Cerebellar cortex (tissue), 1 donor: ENCODE measurements at regions not wholly inside any gene's neighbourhood (a gene's known extent, or its start where the extent isn't known, plus 50 kb on each side); places are given as distances from the start of the nearest gene placed in this dataset.
"Not testable (repeated sequence)": the region's sequence is repeated elsewhere in the genome, so short reads cannot be mapped to it uniquely, and the experiment has no call there.

ENCODE experiments used
- DNase-seq: peaks from one replicate; pipeline ENCODE4 v3.0.0-alpha.2; 2015; ENCODE audit warnings: low spot score

DNA sequence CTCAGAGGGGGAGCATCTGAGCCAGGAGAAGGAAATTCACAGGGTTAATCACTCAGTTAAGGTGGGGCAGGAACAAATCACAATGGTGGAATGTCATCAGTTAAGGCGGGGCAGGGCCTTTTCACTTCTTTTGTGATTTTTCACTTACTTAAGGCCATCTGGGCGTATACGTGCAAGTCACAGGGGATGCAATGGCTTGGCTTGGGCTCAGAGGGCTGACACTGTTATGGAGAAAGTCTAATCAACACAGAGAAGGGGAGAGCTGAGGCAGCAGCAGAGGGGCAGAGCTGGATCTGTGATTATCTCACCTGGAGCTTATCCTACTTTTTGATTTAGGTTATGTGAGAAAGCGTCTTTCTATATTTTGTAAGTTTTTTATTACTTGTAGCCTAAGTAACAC lies 350.1 kb downstream of the NSUN3 start:
- not testable (repeated sequence) for DNase-seq

DNA sequence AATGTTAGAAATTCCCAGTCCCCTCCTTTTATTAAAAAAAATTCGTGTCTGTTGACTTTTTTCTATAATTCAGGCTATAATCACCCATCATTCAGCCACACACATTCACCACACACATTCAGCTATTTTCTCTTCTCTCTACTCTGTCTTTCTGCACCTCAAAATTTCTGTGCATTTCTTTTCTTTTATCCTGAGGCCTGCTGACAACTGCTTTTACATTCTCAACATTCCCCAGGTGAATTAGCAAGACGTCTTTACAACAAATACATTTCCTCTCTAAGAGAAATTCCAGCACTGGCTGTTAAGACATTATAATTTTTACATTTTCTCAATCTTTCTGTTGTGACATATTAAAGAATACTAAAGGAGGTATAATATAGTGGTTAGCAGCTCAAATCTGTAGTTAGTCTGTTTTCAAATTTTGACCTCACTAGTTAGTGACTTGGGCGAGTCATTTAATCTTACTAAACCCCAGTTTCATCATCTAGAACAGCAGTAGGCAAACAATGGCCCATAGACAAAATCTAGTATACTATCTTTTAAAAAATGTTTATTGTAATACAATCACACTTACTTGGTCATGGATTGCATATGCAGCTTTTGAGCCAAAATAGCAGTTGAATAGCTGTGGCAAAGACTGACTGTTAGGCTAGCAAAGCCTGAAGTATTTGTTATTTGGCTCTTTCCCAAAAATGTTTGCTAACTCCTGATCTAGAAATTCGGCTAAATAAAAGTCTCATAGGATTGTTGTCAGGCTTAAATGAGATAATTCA lies 350.7 kb downstream of the NSUN3 start:
- no peak for DNase-seq

DNA sequence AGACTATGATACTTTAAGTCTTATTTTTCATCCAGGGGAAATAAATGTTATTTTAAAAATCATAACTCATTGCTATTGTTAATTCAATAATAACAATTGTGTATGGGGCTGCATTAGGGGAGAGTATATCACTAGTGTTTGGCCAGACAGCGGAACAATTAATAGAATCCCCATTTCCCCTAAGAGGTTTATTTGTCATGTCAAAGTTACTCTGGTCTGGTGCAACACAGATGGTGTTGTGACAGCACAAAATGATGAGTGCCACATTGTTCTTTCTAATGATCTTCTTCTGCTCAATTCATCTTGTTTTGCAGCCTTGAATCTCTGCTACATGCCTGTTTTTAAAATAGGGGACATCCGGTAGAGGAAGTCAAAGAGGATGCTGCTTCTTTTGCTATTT lies 351.6 kb downstream of the NSUN3 start:
- DNase-seq, result no peak

DNA sequence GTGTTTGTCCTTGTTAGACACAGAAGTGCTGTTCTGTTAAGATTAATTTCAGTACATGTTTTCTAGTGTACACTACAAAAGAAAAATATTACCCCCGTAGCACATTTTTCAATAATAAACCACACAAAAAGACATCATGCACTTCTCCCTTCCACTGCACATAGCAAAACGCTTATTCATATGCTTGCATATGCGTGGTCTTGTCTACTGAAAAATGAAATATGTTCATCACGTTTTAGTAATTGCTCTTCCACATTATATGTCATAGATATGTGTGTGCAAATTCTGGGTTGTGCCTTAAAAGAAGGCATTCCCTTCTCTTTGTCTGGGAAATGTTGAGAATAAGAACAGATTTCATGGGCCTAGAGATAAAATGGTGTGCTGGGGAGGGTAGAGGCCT lies 353.9 kb downstream of the NSUN3 start:
- no peak for DNase-seq

DNA sequence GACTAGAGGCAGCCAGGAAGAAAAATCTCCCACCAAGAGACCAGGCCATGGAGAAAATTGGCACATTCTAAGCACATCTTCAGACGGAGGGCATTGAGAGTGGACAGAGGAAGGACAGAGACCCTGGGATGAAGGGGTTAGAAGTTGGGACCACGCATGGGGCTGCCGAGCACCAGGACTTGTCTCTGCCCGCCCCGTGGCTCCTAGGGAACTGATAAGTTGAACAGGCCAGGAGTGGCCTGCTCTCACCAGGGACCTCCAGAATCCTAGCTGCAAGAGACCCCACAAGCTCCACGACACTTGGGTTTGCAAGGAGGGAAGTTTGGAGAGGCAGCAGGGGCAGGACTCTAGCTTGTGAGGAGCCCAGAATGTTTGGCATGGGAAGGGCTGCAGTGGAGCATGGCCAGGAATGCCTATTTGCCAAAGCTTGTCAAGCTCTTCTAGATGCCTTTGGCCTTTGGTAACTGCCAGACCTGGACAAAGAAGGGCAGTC lies 355.1 kb downstream of the NSUN3 start:
- no peak for DNase-seq

DNA sequence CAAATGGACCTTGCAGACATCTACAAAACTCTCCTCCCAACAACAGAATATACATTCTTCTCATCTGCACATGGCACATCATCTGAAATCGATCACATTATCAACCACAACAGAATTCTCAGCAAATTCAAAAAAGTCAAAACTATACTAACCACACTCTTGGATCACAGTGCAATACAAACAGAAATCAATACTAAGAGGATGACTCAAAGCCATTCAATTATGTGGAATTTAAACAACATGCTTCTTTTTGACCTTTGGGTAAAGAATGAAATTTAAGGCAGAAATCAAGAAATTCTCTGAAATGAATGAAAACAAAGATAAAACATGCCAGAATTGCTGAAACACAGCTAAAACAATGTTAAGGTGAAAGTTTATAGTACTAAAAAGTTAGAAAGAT lies 358.1 kb downstream of the NSUN3 start:
- no peak for DNase-seq

DNA sequence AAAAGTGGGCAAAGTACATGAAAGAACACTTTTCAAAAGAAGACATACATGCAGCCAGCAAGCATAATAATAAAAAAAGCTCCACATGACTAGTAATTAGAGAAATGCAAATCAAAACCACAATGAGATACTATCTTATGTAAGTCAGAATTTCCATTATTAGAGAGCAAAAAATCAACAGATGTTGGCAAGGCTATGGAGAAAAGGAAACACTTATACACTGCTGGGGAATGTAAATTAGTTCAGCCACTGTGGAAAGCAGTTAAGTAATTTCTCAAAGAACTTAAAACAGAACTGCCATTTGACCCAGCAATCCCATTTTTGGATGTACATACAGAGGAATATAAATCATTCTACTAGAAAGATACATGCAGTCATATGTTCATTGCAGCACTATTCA lies 360.7 kb downstream of the NSUN3 start:
- no peak for DNase-seq

DNA sequence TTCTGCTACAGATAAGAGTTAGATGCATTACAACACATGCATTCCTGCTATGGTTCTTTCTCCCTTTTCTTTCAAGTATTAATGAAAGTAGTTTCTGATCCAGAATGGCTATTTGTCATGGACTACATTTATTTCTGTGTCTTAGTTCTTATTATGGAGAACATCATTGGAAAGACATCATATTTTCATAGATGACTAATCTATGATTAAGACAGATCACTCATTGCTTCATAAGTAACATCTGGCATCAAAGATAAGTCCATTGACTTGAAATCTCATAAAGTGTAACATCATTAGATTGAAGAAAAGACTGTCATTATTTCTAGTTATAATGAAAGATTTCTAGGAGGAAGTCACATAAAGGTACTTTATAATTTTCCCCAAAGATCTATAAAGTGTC lies 366.7 kb downstream of the NSUN3 start:
- DNase-seq, result no peak

DNA sequence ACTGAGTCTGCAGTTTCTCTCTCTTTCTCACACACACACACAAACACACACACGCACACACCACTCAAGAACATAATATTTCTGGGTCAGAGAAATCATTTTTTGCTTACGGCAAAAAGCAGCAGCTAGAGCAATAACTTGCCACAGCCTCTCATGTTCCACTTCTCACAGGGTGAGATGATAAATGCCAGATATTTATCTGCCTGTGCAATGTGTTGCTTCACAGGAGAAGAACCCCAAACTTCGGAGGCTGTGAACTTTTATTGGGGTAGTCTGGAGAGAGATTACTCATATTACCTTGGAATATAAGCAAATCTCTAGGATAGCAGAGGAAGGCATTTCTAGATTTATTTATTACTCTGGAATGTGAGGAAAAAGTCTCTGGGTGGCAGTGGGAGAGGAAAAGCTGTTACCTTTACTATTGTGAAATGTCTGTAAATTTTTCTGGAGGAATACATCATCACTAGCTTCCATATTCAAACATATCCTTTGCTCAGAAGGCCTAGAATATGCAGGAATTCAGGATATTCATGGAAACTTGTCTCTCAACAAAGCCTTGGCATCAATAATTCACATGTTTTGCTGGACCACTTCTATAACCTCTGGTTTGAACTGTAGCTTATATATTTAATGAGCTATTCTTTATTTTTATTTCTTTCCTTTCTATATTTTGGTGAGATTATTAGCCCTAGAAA lies 369.2 kb downstream of the NSUN3 start:
- no peak for DNase-seq

DNA sequence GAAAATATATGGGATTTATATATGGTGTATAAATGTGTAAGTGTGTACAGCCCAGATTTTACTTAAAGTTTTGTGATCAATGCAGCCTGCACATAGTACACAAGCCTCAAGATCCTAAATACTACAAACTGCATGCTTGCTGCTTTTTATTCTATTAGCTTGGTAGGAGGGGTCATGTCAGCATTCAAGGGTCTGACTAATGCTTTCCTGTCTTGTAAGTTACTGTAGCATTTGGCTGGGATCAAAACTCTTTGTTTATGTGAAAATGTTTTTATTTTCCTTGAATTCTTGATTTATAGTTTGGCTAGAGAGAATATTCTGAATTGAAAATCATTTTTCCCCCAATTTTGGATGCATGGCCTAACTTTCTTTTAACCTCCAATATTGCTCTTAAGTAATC lies 370.9 kb downstream of the NSUN3 start:
- DNase-seq, result no peak

DNA sequence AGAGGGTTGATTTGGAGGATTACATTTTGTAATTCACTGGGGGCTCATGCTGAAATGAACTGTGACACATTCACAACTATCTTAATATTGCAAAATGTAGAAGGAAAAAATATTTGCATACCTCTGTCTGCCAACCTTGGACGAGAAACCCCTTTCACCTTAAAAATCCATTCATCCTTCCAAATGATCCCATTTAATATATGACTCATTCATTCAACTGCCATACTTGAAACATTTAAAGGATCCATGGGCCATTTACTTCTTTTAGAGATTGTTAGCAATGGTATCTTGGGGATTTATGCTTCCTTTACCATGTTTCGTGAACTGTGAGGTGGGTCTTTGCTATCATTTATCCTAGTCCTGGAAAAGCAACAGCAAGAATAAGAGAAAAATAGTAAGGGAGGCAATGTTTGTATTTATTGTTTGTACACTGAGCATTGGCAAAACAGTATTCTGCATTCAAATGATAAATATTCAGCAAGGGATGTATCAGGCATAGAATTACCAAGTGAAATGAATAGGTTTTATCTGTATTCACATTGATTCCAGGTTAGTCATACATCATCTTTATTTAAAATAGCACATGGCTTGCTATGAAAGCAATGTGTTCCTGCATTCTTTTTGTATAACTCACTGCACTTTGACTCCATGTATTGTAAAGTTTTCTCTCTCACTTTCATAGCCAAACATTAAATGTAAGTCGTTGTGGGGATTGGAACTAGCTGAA lies 378.1 kb downstream of the NSUN3 start:
- DNase-seq, result no peak

DNA sequence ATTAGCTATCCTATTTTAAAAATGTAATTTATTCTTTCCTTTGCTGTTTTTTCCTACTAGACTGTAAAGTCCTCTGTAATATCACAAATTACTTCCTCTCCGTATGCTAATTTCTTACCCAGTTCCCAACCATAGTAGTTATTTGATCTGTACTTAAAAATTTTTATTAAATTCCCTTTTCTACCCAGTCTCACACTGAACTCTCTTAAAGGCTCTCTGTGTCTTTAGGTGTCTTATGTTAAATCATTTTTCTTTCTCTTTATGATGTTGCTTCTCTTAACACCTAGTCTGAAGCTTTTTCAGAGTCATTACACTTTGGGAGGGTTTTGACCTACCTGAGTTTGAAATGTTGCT lies 378.6 kb downstream of the NSUN3 start:
- no peak for DNase-seq

DNA sequence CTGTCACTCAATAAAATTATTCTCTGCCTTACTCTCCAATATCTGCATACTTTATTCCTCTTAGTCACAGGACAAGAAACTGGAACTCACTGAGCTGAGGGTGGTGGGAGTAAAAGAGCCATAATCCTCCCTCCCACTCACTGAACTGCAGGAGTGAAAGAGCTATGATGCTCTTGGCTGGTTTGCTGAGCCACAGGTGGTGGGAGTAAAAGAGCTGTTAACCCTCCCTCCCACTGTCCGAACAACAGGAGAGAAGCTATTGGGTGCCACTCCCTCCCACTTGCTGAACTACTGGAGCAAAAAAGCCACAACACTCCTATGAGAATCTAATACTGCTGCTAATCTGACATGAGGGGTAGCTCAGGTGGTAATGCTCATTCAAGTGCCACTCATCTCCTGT lies 391.0 kb downstream of the NSUN3 start:
- no peak for DNase-seq

DNA sequence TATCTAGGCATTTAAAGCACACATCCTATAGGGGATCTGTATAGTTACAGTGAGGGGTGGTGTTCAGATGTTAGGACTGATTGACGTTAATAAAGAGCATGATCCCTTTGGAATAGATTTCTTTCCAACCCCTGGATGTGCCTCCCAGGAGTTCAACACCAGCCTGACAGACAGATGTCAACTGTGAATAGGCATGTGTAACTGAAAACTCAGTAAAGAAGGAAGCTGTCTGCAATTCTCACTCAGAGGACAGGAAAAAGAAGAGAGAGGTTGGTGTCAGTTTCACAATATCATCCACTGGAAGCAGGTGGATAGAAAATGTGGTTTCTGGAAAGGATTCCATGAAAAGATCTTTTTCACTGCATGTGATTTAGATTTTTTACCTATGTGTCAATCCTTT lies 396.3 kb downstream of the NSUN3 start:
- DNase-seq, result no peak

DNA sequence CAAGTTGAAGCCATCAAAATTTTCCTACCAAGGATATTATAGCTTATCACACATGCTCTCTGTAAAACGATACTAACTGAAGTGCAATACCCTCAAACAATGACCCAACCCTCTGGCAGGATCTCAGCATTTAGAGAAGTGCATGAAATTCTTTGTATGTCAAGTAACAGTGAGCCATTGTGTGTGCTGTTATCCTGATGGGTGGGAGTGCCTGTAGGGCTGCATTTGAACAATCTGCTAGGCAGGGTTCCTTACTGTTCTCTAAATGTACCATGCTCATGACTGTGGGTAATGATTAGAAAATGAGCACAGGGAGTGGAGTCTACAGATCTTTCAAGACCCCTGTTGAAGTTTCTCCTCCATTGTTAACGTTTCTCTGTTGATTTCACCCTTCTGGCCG lies 398.1 kb downstream of the NSUN3 start:
- no peak for DNase-seq

DNA sequence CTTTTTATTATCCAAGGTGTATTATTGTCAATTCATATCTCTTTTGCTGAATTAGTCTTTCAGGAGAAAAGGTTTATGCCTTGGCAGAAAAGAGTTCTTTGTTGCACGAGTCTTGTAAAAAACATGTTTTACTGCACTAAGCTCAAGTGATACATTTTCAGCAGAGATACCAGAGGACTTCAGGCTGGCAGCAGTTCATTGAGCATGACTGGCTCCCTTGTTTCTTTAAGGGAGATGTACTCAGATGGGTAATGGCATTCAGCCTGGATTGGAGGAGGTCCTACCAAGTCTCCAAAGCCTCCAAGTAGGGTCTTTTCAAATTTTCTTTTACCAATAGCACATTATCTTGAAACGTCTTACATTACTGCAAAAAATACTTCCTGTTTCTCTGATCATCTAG lies 400.1 kb downstream of the NSUN3 start:
- no peak for DNase-seq

DNA sequence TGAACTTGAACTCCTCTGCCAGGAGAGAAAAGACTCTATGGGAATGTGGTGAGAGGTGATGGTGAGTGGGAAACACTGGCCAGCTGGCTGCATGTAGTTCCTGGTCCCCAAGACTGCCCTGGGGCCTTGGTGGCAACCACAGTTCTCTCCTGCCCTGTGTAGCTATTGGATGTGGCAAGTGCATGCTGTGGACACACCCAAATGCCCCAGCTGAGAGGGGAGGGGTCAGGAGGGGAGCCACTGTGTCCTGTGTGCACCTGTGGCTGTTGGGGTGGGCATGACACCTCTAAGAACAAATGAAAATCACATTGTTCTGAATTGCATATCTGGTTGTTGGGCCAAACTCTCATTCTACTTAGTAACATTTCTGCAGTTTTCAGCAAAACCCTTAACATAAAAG lies 409.6 kb downstream of the NSUN3 start:
- no peak for DNase-seq

DNA sequence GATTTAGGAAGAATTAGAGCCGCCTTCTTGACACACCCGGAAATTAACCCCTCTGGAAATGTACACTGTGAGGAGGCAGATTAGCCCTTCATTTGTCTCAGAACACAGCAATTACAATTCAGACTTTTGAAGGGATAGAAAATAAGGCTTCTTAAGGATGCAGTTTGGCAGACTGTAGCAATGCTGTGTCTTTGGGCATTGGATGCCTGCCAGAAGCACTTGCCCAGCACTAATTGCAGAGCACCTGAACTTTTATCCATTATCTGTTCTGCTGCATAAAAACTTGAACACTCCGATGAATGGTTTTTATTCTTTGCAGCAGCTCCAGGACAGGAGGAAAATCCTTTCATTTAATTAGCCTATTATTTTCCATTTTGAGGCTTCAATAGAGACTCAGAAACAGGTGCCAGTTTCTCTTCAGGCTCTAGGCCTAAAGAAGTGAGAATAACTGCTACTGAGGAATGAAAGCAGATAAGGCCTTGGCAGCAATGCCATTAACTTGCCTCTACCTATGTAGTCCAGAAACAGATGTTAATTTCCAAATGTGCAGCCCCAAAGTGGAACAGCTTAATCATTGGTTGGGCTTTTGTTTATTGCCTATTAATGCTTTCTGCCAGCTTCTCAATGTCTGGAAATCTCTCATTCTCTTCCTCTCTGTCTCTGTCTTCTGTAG lies 418.5 kb downstream of the NSUN3 start:
- peak; percentile 31 for DNase-seq

DNA sequence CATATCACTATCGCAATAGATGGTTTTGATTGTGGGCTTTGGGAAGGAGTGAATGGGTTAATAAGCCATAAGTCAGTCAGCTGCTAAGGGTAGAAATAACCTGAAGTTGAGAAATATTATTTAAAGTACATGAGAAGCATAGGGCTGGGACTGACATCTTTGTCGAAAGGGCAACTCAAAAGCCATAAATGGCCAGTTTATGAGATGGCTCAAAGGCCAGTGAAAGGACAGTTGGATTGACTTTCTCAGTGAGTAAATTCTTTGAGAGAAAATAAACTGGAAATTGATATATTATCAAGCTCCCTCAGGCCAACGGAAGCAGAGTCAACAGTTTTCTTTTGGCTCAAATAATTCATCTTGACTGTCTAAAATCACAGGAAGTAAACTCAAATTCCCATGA lies 419.8 kb downstream of the NSUN3 start:
- no peak for DNase-seq

DNA sequence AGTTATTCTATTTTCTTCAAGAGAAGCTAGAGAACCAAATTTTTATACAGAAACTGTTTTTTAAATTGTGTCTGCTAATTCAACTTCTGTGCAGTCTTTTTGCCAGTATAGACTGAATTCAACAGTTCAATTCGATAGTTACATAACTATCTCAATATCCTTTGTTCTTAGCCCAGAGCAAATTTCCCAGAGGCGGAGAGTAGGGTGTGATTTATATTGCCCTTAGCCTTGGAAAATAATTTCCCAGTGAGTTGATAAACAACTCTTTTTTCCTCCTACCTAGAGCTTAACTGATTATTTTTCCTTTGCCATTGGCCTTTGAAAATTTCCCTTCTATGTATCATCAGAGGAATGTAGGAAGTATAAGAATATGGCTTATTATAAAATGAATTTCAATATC lies 420.5 kb downstream of the NSUN3 start:
- no peak for DNase-seq

DNA sequence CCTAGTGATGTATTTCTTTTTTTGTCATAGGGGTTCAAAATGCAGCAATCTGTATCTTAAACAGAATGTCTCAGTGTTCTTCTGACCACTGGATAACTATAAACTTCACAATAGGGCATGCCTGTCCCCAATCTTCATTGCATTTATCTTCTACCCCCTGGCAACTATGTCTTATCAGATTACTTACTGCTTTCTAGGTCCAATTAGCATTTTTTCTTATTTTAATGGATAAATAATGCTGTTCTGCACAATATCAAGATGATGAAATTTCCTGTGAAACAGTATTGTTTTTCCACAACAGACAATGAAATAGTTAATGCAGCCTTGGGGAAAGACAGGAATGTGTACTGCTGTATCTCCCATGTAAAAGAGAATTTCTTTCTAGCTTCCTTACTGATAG lies 432.1 kb downstream of the NSUN3 start:
- no peak for DNase-seq

DNA sequence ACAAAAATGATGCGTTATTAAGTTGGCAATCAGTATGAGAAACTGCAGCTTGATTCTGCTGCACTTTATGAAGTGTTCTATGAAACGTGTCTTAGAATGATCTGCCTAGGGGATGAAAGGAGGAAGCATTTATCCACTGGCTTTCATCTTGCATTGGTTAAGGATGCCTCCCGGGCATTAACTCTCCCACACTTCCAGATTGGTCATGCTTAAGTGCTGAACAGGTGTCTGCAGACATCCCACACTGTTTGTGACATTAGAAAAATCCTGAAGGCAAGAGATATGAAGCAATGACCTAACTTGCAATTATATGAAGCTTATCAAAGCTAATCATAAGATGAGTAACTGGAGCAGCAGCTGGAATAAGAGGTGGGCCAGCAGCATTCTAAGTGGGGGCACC lies 437.3 kb downstream of the NSUN3 start:
- no peak for DNase-seq

DNA sequence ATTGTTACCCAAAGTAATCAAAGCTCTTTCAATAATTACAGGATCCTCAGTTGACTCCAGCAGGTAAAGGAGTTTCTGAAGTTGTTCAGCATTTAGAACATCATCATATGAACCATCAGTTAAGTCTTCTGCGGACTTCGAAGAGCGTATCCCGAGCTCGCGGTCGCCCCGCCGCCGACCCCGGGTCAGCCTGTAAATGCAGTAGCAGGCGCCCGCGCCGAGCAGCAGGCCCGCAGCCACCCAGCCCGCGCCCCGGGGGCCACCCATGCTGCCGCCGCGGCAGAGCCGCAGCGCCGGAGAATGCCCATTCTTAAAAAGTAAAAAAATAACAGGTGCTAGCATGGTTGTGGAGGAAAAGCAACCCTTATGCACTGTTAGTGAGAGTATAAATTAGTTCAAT lies 444.5 kb downstream of the NSUN3 start:
- DNase-seq, result not testable (repeated sequence)
